ENCODE measurements at regions not wholly inside any gene's neighbourhood (a gene's known extent, or its start where the extent isn't known, plus 50 kb on each side); places are given as distances from the start of the nearest gene placed in this dataset.

GRCh38 chr7:46292741-46293140, 371.7 kb upstream of the IGFBP3 start:
- TF ChIP-seq CTCF (IDR thresholded peaks at IDR 0.05; ENCODE audit: low read depth, low read length, missing input control) = no peak
- no peak for TF ChIP-seq YY1 (IDR thresholded peaks at IDR 0.05)
- no peak for TF ChIP-seq EGR1 (IDR thresholded peaks at IDR 0.05; ENCODE audit: low read depth in 2 of 2)

Data from liver (tissue), 3 donors.